Neural cell (in vitro differentiated cells): ENCODE measurements at regions not wholly inside any gene's neighbourhood (a gene's known extent, or its start where the extent isn't known, plus 50 kb on each side); places are given as distances from the start of the nearest gene placed in this dataset.

ENCODE experiments used
- H2AFZ ChIP-seq: fragments of 200-600, 300-800 bp; sonication (generic), shearing (Covaris generic); 2 replicates; pipeline ENCODE4 v1.6.0; 2014; ENCODE audit warnings: low read depth, mild to moderate bottlenecking, antibody characterized with exemption, low read length, moderate library complexity
- H3F3A ChIP-seq: fragments of 200-600 bp; shearing (Covaris generic); 2 replicates; pipeline ENCODE4 v1.6.1; 2016; ENCODE audit warnings: mild to moderate bottlenecking, moderate library complexity, mixed read lengths, antibody characterized with exemption, low read length; ENCODE audit not compliant: insufficient read depth, poor library complexity, severe bottlenecking
- H3K27ac ChIP-seq: fragments of 200-600, 300-800 bp; sonication (generic), shearing (Covaris generic); 2 replicates; pipeline ENCODE4 v1.5.1; 2014; ENCODE audit warnings: mild to moderate bottlenecking, low read length, moderate library complexity
- H3K27me3 ChIP-seq: fragments of 300-800, 200-600 bp; sonication (generic), shearing (Covaris generic); 2 replicates; pipeline ENCODE4 v1.6.0; 2014; ENCODE audit warnings: mild to moderate bottlenecking, low read depth, low read length, moderate library complexity; ENCODE audit not compliant: insufficient read depth
- H3K36me3 ChIP-seq: fragments of 300-800, 200-600 bp; sonication (generic), shearing (Covaris generic); 2 replicates; pipeline ENCODE4 v1.5.1; 2014; ENCODE audit warnings: mild to moderate bottlenecking, antibody characterized with exemption, low read length, moderate library complexity; ENCODE audit not compliant: insufficient read depth
- H3K4me2 ChIP-seq: fragments of 300-800, 200-600 bp; sonication (generic), shearing (Covaris generic); 2 replicates; pipeline ENCODE4 v1.6.0; 2014; ENCODE audit warnings: mild to moderate bottlenecking, low read length
- H3K4me3 ChIP-seq: fragments of 300-800, 200-600 bp; sonication (generic), shearing (Covaris generic); 2 replicates; pipeline ENCODE4 v1.5.1; 2014; ENCODE audit warnings: mild to moderate bottlenecking, low read length, moderate library complexity
- H3K79me2 ChIP-seq: fragments of 200-600 bp; shearing (Covaris generic); replicated peaks from 2 replicates; pipeline ENCODE4 v1.6.0; 2014; ENCODE audit warnings: mild to moderate bottlenecking, low read length, moderate library complexity; ENCODE audit not compliant: insufficient read depth
- H3K9ac ChIP-seq: fragments of 300-800, 200-600 bp; sonication (generic), shearing (Covaris generic); 2 replicates; pipeline ENCODE4 v1.6.1; 2016; ENCODE audit warnings: mild to moderate bottlenecking, low read length, mixed read lengths
- H3K9me2 ChIP-seq: fragments of 200-600 bp; shearing (Covaris generic); 2 replicates; pipeline ENCODE4 v1.6.1; 2016; ENCODE audit warnings: mild to moderate bottlenecking, low read length, mixed read lengths; ENCODE audit not compliant: insufficient read depth
- H3K9me3 ChIP-seq: fragments of 200-600, 300-800 bp; sonication (generic), shearing (Covaris generic); 2 replicates; pipeline ENCODE4 v1.6.1; 2016; ENCODE audit warnings: mild to moderate bottlenecking, mixed run types, low read length, moderate library complexity, mixed read lengths
- H4K20me1 ChIP-seq: fragments of 200-600 bp; shearing (Covaris generic); 2 replicates; pipeline ENCODE4 v1.6.1; 2016; ENCODE audit warnings: mild to moderate bottlenecking, mixed run types; ENCODE audit not compliant: insufficient read depth
- CTCF ChIP-seq: fragments of 450-650 bp; IDR thresholded peaks from 2 replicates; pipeline ENCODE4 v1.5.1; 2014; ENCODE audit warnings: antibody characterized with exemption, mild to moderate bottlenecking, moderate library complexity; ENCODE audit not compliant: poor library complexity, severe bottlenecking
- EP300 ChIP-seq: fragments of 450-650 bp; conservative IDR thresholded peaks from 2 replicates; pipeline ENCODE4 v1.6.1; 2014; ENCODE audit warnings: antibody characterized with exemption, mild to moderate bottlenecking, moderate library complexity; ENCODE audit not compliant: poor library complexity, severe bottlenecking
- EZH2 ChIP-seq: fragments of 200-600, 300-800 bp; shearing (Covaris generic), sonication (generic); IDR thresholded peaks from 2 replicates; pipeline ENCODE4 v1.6.1; 2014; ENCODE audit warnings: antibody characterized with exemption, low read length, borderline replicate concordance, mild to moderate bottlenecking; ENCODE audit not compliant: insufficient read depth, poor library complexity, severe bottlenecking
- MXI1 ChIP-seq: fragments of 450-650 bp; conservative IDR thresholded peaks from 2 replicates; pipeline ENCODE4 v1.6.1; 2014; ENCODE audit warnings: antibody characterized with exemption, mild to moderate bottlenecking; ENCODE audit not compliant: poor library complexity, severe bottlenecking
- POLR2AphosphoS5 ChIP-seq: IDR thresholded peaks from 2 replicates; pipeline ENCODE4 v1.6.1; 2012
- RAD21 ChIP-seq: fragments of 450-650 bp; conservative IDR thresholded peaks from 2 replicates; pipeline ENCODE4 v1.6.1; 2014; ENCODE audit warnings: antibody characterized with exemption, mild to moderate bottlenecking, moderate library complexity
- REST ChIP-seq: IDR thresholded peaks from 2 replicates; pipeline ENCODE4 v1.6.1; 2012; ENCODE audit warnings: borderline replicate concordance
- SMC3 ChIP-seq: fragments of 450-650 bp; conservative IDR thresholded peaks from 2 replicates; pipeline ENCODE4 v1.6.1; 2014; ENCODE audit warnings: antibody characterized with exemption, mild to moderate bottlenecking, moderate library complexity; ENCODE audit not compliant: poor library complexity
- TAF1 ChIP-seq: IDR thresholded peaks from 2 replicates; pipeline ENCODE4 v1.6.1; 2012; ENCODE audit warnings: low read depth

- H3K27me3 ChIP-seq: no peaks in the 10 kb centered on the region
- no peaks in the 10 kb centered on the region for H3K9me3 ChIP-seq
- no peak overlapping the region for H3K27ac ChIP-seq
- no peaks in the 10 kb centered on the region for H3K79me2 ChIP-seq
- TF ChIP-seq MXI1: no peak
- TF ChIP-seq RAD21: no peak
- no peak for TF ChIP-seq REST
- H3F3A ChIP-seq: no peaks in the 10 kb centered on the region
- no peaks in the 10 kb centered on the region for H4K20me1 ChIP-seq
- no peak overlapping the region for H3K4me2 ChIP-seq
- H3K36me3 ChIP-seq: no peaks in the 10 kb centered on the region
- no peak overlapping the region for H3K4me3 ChIP-seq
- H3K9me2 ChIP-seq: no peaks in the 10 kb centered on the region
- H3K9ac ChIP-seq: no peak overlapping the region
- H2AFZ ChIP-seq: no peak overlapping the region
Measured at GRCh38 chr3:64930891-64931290, 243.1 kb upstream of the ADAMTS9 start.

DNA sequence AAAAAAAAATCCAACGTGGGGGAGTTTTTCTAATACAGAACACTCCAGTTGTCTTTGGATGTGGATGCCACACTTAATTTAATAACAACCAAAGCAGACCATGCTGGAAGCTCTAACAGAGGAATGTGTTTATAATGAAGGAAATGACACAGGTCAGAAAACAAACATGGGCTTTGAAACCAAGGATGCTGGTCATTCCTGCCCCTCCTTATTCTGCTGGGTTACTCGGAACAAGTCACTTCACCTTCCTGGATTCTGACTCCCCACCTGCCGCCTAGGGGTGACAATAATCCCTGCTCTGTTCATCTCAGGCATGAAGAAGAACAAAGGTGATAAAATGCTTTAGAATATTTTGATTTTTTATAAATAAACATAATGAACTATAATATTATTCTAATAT, 240.9 kb upstream of the ADAMTS9 start:
- H3K9ac ChIP-seq: no peak overlapping the region
- no peak for TF ChIP-seq SMC3
- no peak for TF ChIP-seq EP300
- TF ChIP-seq MXI1: no peak
- no peak for TF ChIP-seq REST
- TF ChIP-seq CTCF: no peak
- TF ChIP-seq POLR2AphosphoS5: no peak
- TF ChIP-seq TAF1: no peak
- TF ChIP-seq RAD21: no peak
- TF ChIP-seq EZH2: no peak
- no peaks in the 10 kb centered on the region for H4K20me1 ChIP-seq

More for the DNA sequence above, 240.9 kb upstream of the ADAMTS9 start:
- no peaks in the 10 kb centered on the region for H3K27me3 ChIP-seq
- H3K4me3 ChIP-seq: no peak overlapping the region
- no peaks in the 10 kb centered on the region for H3K9me3 ChIP-seq
- H3K36me3 ChIP-seq: no peaks in the 10 kb centered on the region
- H2AFZ ChIP-seq: no peak overlapping the region
- H3K9me2 ChIP-seq: no peaks in the 10 kb centered on the region
- no peaks in the 10 kb centered on the region for H3F3A ChIP-seq
- H3K4me2 ChIP-seq: no peak overlapping the region
- no peak overlapping the region for H3K27ac ChIP-seq
- H3K79me2 ChIP-seq: no peaks in the 10 kb centered on the region
